HL-60 (cell line): ENCODE measurements at regions not wholly inside any gene's neighbourhood (a gene's known extent, or its start where the extent isn't known, plus 50 kb on each side); places are given as distances from the start of the nearest gene placed in this dataset.
A peak's percentile ranks its signal among the peaks of the same experiment; 100 is the strongest.

Source experiments
- DNase-seq, 2 experiments: peaks; one replicate each; pipeline ENCODE4 v3.0.0-alpha.2; 2010 to 2020; ENCODE audit warnings: low read depth in 1 of 2, low spot score in 1 of 2
- H3K27ac ChIP-seq: fragments of 250-450 bp; sonication (Bioruptor Pico); replicated peaks from 2 replicates; pipeline ENCODE4 v1.5.1; 2020; ENCODE audit warnings: mild to moderate bottlenecking, moderate library complexity
- H3K27me3 ChIP-seq: fragments of 250-450 bp; sonication (Bioruptor Pico); 2 replicates; pipeline ENCODE4 v1.5.1; 2021; ENCODE audit warnings: mild to moderate bottlenecking, moderate library complexity; ENCODE audit not compliant: insufficient read depth, poor library complexity, severe bottlenecking
- H3K4me3 ChIP-seq: replicated peaks from 2 replicates; pipeline ENCODE4 v1.5.1; 2011; ENCODE audit warnings: mild to moderate bottlenecking, control low read depth, low read length; ENCODE audit not compliant: insufficient read depth
- GABPA ChIP-seq: IDR thresholded peaks from 2 replicates; pipeline ENCODE4 v1.6.1; 2012; ENCODE audit warnings: low read depth
- POLR2AphosphoS5 ChIP-seq: IDR thresholded peaks from 2 replicates; pipeline ENCODE4 v1.6.1; 2012; ENCODE audit warnings: low read depth
- SPI1 ChIP-seq: IDR thresholded peaks from 2 replicates; pipeline ENCODE4 v1.6.1; 2012; ENCODE audit warnings: low read depth, mild to moderate bottlenecking, borderline replicate concordance
- TF ChIP-seq, protein P1 (sequence below): IDR thresholded peaks from 2 replicates; pipeline ENCODE4 v1.6.1; 2012; ENCODE audit warnings: low read depth; ENCODE audit not compliant: insufficient replicate concordance
- TF ChIP-seq, protein P2 (sequence below): IDR thresholded peaks from one replicate; pipeline ENCODE4 v1.5.1; 2011; ENCODE audit warnings: low read length, control low read depth, inconsistent platforms; ENCODE audit not compliant: insufficient read depth

DNA sequence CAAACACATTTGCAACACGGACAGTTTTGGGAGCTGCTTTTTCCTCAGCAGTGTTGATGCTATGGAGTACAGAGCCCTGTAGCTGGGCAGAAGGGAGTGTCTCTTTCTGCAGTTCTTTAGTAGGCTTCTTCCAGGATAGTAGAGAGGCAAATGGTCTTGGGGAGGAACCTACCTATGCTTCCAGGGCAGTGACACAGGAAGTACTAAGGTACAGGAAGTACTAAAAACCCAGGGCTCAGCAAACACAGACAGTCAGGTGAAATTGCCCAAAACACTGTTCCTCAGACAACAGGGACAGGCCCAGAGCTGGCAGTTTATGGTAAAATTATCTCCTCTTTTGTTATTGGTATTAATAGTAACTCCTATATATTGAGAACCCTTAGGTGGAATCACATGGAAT lies 217.6 kb downstream of the TTC8 start:
- Histone ChIP-seq H3K27me3 (no peaks in the 10 kb centered on the region), H3K4me3 (no peak overlapping the region), H3K27ac (no peak overlapping the region)
- no peak for DNase-seq
- TF ChIP-seq GABPA (peak; percentile 56), POLR2AphosphoS5 (no peak)

DNA sequence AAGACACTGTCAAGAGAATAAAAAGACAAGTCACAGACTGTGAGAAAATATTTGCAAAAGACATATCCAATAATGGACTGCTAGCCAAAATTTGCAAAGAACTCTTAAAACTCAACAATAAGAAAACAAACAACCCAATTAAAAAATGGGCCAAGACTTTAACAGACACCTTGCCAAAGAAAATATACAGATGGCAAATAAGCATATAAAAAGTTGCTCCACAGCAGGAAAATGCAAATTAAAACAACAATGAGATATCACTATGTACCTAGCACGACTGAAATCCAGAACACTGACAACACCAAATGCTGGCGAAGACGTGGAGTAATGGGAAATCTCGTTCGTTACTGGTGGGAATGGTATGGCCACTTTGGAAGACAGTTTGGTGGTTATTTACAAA lies 228.9 kb downstream of the TTC8 start:
- Histone ChIP-seq H3K4me3 (no peak overlapping the region), H3K27me3 (no peaks in the 10 kb centered on the region), H3K27ac (no peak overlapping the region)
- TF ChIP-seq, protein P1, sequence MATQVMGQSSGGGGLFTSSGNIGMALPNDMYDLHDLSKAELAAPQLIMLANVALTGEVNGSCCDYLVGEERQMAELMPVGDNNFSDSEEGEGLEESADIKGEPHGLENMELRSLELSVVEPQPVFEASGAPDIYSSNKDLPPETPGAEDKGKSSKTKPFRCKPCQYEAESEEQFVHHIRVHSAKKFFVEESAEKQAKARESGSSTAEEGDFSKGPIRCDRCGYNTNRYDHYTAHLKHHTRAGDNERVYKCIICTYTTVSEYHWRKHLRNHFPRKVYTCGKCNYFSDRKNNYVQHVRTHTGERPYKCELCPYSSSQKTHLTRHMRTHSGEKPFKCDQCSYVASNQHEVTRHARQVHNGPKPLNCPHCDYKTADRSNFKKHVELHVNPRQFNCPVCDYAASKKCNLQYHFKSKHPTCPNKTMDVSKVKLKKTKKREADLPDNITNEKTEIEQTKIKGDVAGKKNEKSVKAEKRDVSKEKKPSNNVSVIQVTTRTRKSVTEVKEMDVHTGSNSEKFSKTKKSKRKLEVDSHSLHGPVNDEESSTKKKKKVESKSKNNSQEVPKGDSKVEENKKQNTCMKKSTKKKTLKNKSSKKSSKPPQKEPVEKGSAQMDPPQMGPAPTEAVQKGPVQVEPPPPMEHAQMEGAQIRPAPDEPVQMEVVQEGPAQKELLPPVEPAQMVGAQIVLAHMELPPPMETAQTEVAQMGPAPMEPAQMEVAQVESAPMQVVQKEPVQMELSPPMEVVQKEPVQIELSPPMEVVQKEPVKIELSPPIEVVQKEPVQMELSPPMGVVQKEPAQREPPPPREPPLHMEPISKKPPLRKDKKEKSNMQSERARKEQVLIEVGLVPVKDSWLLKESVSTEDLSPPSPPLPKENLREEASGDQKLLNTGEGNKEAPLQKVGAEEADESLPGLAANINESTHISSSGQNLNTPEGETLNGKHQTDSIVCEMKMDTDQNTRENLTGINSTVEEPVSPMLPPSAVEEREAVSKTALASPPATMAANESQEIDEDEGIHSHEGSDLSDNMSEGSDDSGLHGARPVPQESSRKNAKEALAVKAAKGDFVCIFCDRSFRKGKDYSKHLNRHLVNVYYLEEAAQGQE: no peak
- TF ChIP-seq SPI1 (no peak), POLR2AphosphoS5 (no peak), GABPA (no peak)
- TF ChIP-seq, protein P2, sequence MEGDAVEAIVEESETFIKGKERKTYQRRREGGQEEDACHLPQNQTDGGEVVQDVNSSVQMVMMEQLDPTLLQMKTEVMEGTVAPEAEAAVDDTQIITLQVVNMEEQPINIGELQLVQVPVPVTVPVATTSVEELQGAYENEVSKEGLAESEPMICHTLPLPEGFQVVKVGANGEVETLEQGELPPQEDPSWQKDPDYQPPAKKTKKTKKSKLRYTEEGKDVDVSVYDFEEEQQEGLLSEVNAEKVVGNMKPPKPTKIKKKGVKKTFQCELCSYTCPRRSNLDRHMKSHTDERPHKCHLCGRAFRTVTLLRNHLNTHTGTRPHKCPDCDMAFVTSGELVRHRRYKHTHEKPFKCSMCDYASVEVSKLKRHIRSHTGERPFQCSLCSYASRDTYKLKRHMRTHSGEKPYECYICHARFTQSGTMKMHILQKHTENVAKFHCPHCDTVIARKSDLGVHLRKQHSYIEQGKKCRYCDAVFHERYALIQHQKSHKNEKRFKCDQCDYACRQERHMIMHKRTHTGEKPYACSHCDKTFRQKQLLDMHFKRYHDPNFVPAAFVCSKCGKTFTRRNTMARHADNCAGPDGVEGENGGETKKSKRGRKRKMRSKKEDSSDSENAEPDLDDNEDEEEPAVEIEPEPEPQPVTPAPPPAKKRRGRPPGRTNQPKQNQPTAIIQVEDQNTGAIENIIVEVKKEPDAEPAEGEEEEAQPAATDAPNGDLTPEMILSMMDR: no peak
- no peak for DNase-seq

DNA sequence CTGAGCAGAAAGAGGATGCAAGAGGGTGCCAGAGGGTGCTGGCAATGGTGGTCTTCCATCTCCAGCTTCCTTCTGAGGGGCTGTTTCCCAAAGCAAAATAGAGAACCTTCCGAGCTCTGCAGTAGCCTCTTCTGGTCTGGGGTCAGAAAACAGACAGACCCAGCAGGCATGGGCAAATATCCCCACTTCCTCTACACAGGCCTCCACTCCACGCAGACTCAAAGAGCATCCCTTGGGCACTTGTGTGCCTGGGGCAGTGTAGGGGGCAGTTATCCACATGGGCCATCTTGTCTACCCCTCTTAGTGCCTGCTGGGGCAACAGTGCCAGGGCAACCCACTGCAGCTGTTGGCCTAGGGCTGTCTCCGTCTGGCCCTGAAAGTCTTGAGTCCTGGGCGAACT lies 231.9 kb downstream of the TTC8 start:
- Histone ChIP-seq H3K4me3 (no peak overlapping the region), H3K27me3 (no peaks in the 10 kb centered on the region), H3K27ac (no peak overlapping the region)
- TF ChIP-seq, protein P2: no peak
- TF ChIP-seq SPI1 (no peak), POLR2AphosphoS5 (no peak), GABPA (no peak)
- TF ChIP-seq, protein P1: no peak
- DNase-seq: no peak

DNA sequence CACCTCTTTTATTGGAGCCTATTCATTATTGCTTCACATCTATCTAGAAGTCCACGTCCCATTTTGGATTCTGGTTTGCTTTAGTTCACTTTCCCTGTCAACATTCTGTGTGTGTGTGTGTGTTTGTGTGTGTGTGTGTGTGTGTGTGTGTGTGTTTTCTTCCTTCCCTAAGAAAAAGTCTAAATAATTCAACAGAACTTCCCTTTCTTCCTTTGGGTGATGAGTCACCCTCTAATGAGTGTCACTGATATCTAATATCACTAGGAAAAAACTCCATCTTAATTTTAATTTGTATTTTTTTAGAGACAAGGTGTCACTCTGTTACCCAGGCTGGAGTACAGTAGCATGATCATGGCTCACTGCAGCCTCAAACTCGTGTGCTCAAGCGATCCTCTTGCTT lies 234.2 kb downstream of the TTC8 start:
- DNase-seq: peak in 1 of 2 experiments; percentile 22
- H3K4me3 ChIP-seq: no peak overlapping the region
- no peaks in the 10 kb centered on the region for H3K27me3 ChIP-seq
- H3K27ac ChIP-seq: no peak overlapping the region
- TF ChIP-seq GABPA (no peak), POLR2AphosphoS5 (no peak), SPI1 (no peak)
- TF ChIP-seq, protein P1: no peak
- TF ChIP-seq, protein P2: no peak
